ENCODE measurements at regions not wholly inside any gene's neighbourhood (a gene's known extent, or its start where the extent isn't known, plus 50 kb on each side); places are given as distances from the start of the nearest gene placed in this dataset.

- TF ChIP-seq CTCF (IDR thresholded peaks at IDR 0.05; ENCODE audit: insufficient read depth, missing control alignments) = no peak
- FAIRE-seq = no peak
- no peak for DNase-seq (ENCODE audit: insufficient read length, low spot score)
Observed at GRCh38 chr20:40565682-40566040, 123.4 kb downstream of the MAFB start.

- DNase-seq (ENCODE audit: insufficient read length, low spot score) (no peak), FAIRE-seq (no peak)
- TF ChIP-seq CTCF (IDR thresholded peaks at IDR 0.05; ENCODE audit: insufficient read depth, missing control alignments) = no peak
Observed at GRCh38 chr20:40565001-40565681, 123.9 kb downstream of the MAFB start.

- no peak for TF ChIP-seq CTCF (IDR thresholded peaks at IDR 0.05; ENCODE audit: insufficient read depth, missing control alignments)
- FAIRE-seq = no peak
- DNase-seq (ENCODE audit: insufficient read length, low spot score) = no peak
Observed at GRCh38 chr20:40563296-40563950, 125.6 kb downstream of the MAFB start.

GRCh38 chr20:40562031-40562430, 127.0 kb downstream of the MAFB start:
- no peak for DNase-seq (ENCODE audit: insufficient read length, low spot score)
- no peak for FAIRE-seq
- no peak for TF ChIP-seq CTCF (IDR thresholded peaks at IDR 0.05; ENCODE audit: insufficient read depth, missing control alignments)

GRCh38 chr20:40561187-40561586, 127.8 kb downstream of the MAFB start:
- DNase-seq (ENCODE audit: insufficient read length, low spot score) = no peak
- no peak for TF ChIP-seq CTCF (IDR thresholded peaks at IDR 0.05; ENCODE audit: insufficient read depth, missing control alignments)
- no peak for FAIRE-seq

- DNase-seq (ENCODE audit: insufficient read length, low spot score) (no peak), FAIRE-seq (no peak)
- no peak for TF ChIP-seq CTCF (IDR thresholded peaks at IDR 0.05; ENCODE audit: insufficient read depth, missing control alignments)
Observed at GRCh38 chr20:40558212-40558611, 130.8 kb downstream of the MAFB start.

GRCh38 chr20:40551125-40551530, 137.9 kb downstream of the MAFB start:
- no peak for TF ChIP-seq CTCF (IDR thresholded peaks at IDR 0.05; ENCODE audit: insufficient read depth, missing control alignments)
- no peak for DNase-seq (ENCODE audit: insufficient read length, low spot score)
- no peak for FAIRE-seq

Measured in D721Med (cell line).